HCT116 (cell line): ENCODE measurements at regions not wholly inside any gene's neighbourhood (a gene's known extent, or its start where the extent isn't known, plus 50 kb on each side); places are given as distances from the start of the nearest gene placed in this dataset.

Experiments
- ATAC-seq: fragments of 200-7000 bp; cut with Tn5 transposase; 2 replicates; pipeline ENCODE4 v1.9.1; 2020; ENCODE audit warnings: mild to moderate bottlenecking, moderate library complexity
- BruUV-seq: library from RNA; stranded (reverse); fragments of 400-500 nt; replicated peaks from 2 replicates; lab custom pipeline; 2021; lab: Mats Ljungman, UMichigan
- CTCF ChIA-PET: fragments of 300-600 bp; sonication (Branson Sonifier 250); formaldehyde crosslinking; loops from one replicate; lab custom pipeline; 2021; ENCODE audit warnings: antibody characterized with exemption; lab: Charles Lee
- POLR2A ChIA-PET: fragments of 300-600, 350-600 bp; sonication (Branson Sonifier 250); formaldehyde crosslinking; loops from one replicate; lab custom pipeline; 2021; ENCODE audit warnings: antibody characterized with exemption; lab: Charles Lee
- RAD21 ChIA-PET, 2 experiments: fragments of 300-600 bp; sonication (Branson Sonifier 250); formaldehyde crosslinking; loops; one replicate each; lab custom pipeline; 2023; ENCODE audit warnings: low total read pairs in 2 of 2; ENCODE audit not compliant: uncharacterized antibody in 2 of 2, unreplicated experiment in 2 of 2, low non-redundant PET in 1 of 2; lab: Charles Lee
- DNase-seq: peaks from one replicate; pipeline ENCODE4 v3.0.0-alpha.2; 2010; ENCODE audit warnings: low read depth, low spot score
- H2AFZ ChIP-seq: fragments of 200-600 bp; shearing (Covaris generic), sonication (generic); 2 replicates; pipeline ENCODE4 v1.6.1; 2017; ENCODE audit warnings: low read depth, mixed run types, mixed read lengths, antibody characterized with exemption, low read length; ENCODE audit not compliant: poor library complexity, severe bottlenecking
- H3K27ac ChIP-seq: 2 replicates; pipeline ENCODE4 v1.5.1; 2012; ENCODE audit warnings: low read depth, low read length
- H3K27me3 ChIP-seq: fragments of 200-600 bp; sonication (generic); 2 replicates; pipeline ENCODE4 v1.6.1; 2016; ENCODE audit warnings: mixed run types, low read length, mixed read lengths; ENCODE audit not compliant: insufficient read depth
- H3K36me3 ChIP-seq, 2 experiments: fragments of 200-500 bp in 1 of 2; fragments of 200-600 bp in 1 of 2; sonication (Bioruptor generic) in 1 of 2; sonication (generic) in 1 of 2; 2 replicates each; pipeline versions ENCODE4 v1.5.1 to v1.6.1; 2014 to 2016; ENCODE audit warnings: low read length in 2 of 2, inconsistent platforms in 1 of 2, mixed read lengths in 1 of 2, mixed run types in 1 of 2; ENCODE audit not compliant: insufficient read depth in 2 of 2, control insufficient read depth in 1 of 2
- H3K4me1 ChIP-seq, 2 experiments: fragments of 200-600 bp in 1 of 2; sonication (generic) in 1 of 2; 2 replicates each; pipeline versions ENCODE4 v1.5.1 to v1.6.1; 2012 to 2017; ENCODE audit warnings: low read length in 2 of 2, inconsistent platforms in 1 of 2, mild to moderate bottlenecking in 1 of 2, mixed read lengths in 1 of 2, mixed run types in 1 of 2, moderate library complexity in 1 of 2; ENCODE audit not compliant: insufficient read depth in 2 of 2, control insufficient read depth in 1 of 2
- H3K4me2 ChIP-seq: fragments of 200-600 bp; sonication (generic); 2 replicates; pipeline ENCODE4 v1.6.1; 2017; ENCODE audit warnings: mixed run types, low read length, mixed read lengths
- H3K4me3 ChIP-seq, 2 experiments: fragments of 200-600 bp in 1 of 2; sonication (generic) in 1 of 2; replicated peaks in 1 of 2; 2 replicates each; pipeline ENCODE4 v1.5.1; 2011 to 2016; ENCODE audit warnings: low read length in 2 of 2, control low read depth in 1 of 2, low read depth in 1 of 2, mild to moderate bottlenecking in 1 of 2, mixed read lengths in 1 of 2, mixed run types in 1 of 2
- H3K79me2 ChIP-seq: fragments of 200-600 bp; sonication (generic); 2 replicates; pipeline ENCODE4 v1.6.1; 2017; ENCODE audit warnings: mild to moderate bottlenecking, mixed run types, low read length, moderate library complexity, mixed read lengths; ENCODE audit not compliant: insufficient read depth
- H3K9ac ChIP-seq: fragments of 200-600 bp; sonication (generic); 2 replicates; pipeline ENCODE4 v1.6.1; 2016; ENCODE audit warnings: low read length, mixed read lengths
- H3K9me2 ChIP-seq: fragments of 200-600 bp; sonication (generic), shearing (Covaris generic); 2 replicates; pipeline ENCODE4 v1.6.1; 2017; ENCODE audit warnings: mixed run types, mild to moderate bottlenecking, moderate library complexity; ENCODE audit not compliant: insufficient read depth
- H3K9me3 ChIP-seq, 2 experiments: fragments of 200-500 bp in 1 of 2; fragments of 200-600 bp in 1 of 2; sonication (Bioruptor generic) in 1 of 2; sonication (generic) in 1 of 2; 2 replicates each; pipeline ENCODE4 v1.6.1; 2014 to 2017; ENCODE audit warnings: low read length in 2 of 2, mixed read lengths in 2 of 2, inconsistent platforms in 1 of 2, low read depth in 1 of 2, mild to moderate bottlenecking in 1 of 2, mixed run types in 1 of 2, moderate library complexity in 1 of 2; ENCODE audit not compliant: control insufficient read depth in 1 of 2, insufficient read depth in 1 of 2
- H4K20me1 ChIP-seq: fragments of 200-600 bp; sonication (generic), shearing (Covaris generic); 2 replicates; pipeline ENCODE4 v1.6.1; 2017; ENCODE audit warnings: mixed run types, mild to moderate bottlenecking, moderate library complexity; ENCODE audit not compliant: insufficient read depth
- CBX3 ChIP-seq: IDR thresholded peaks from 2 replicates; pipeline ENCODE4 v1.6.1; 2012; ENCODE audit warnings: low read depth
- CEBPB ChIP-seq: IDR thresholded peaks from 2 replicates; pipeline ENCODE4 v1.6.1; 2012; ENCODE audit warnings: low read depth
- CTCF ChIP-seq, 3 experiments: fragments of 200-600 bp in 1 of 3; sonication (generic) in 1 of 3; IDR thresholded peaks in 2 of 3; conservative IDR thresholded peaks in 1 of 3; 2 replicates each; pipeline ENCODE4 v1.5.1; 2012 to 2017; ENCODE audit warnings: low read depth in 2 of 3, low read length in 2 of 3, antibody characterized with exemption in 1 of 3, borderline replicate concordance in 1 of 3, control low read depth in 1 of 3, mild to moderate bottlenecking in 1 of 3, mixed read lengths in 1 of 3, mixed run types in 1 of 3, moderate library complexity in 1 of 3; ENCODE audit not compliant: insufficient read depth in 1 of 3
- EGR1 ChIP-seq: IDR thresholded peaks from 2 replicates; pipeline ENCODE4 v1.6.1; 2012; ENCODE audit warnings: low read depth
- ELF1 ChIP-seq: IDR thresholded peaks from 2 replicates; pipeline ENCODE4 v1.6.1; 2012; ENCODE audit warnings: low read depth, borderline replicate concordance
- EZH2 ChIP-seq: fragments of 200-600 bp; sonication (generic); IDR thresholded peaks from 2 replicates; pipeline ENCODE4 v1.6.1; 2017; ENCODE audit warnings: antibody characterized with exemption, mixed run types
- EZH2phosphoT487 ChIP-seq: fragments of 200-600 bp; IDR thresholded peaks from 2 replicates; pipeline ENCODE4 v1.6.1; 2018; ENCODE audit warnings: antibody characterized with exemption, borderline replicate concordance
- FOSL1 ChIP-seq: IDR thresholded peaks from 2 replicates; pipeline ENCODE4 v1.6.1; 2012; ENCODE audit warnings: low read depth
- RAD21 ChIP-seq: IDR thresholded peaks from 2 replicates; pipeline ENCODE4 v1.6.1; 2012; ENCODE audit warnings: low read depth, mild to moderate bottlenecking
- REST ChIP-seq: IDR thresholded peaks from 2 replicates; pipeline ENCODE4 v1.6.1; 2012; ENCODE audit warnings: low read depth
- SRF ChIP-seq: IDR thresholded peaks from 2 replicates; pipeline ENCODE4 v1.6.1; 2012; ENCODE audit warnings: low read depth
- ZFX ChIP-seq: fragments of 450-650 bp; IDR thresholded peaks from 2 replicates; pipeline ENCODE4 v1.6.1; 2017
- intact Hi-C: fragments of 100-400 bp; cut with micrococcal nuclease; formaldehyde crosslinking; loops from 2 replicates; pipeline ENCODE4 v1.10.0; 2022

GRCh38 chr2:41395692-41396091 lies 652.1 kb upstream of the PKDCC start:
- no peak overlapping the region for H3K27ac ChIP-seq
- H3K4me2 ChIP-seq: no peak overlapping the region
- H3K9ac ChIP-seq: no peak overlapping the region
- no peaks in the 10 kb centered on the region for H3K27me3 ChIP-seq
- no peak overlapping the region for H3K4me3 ChIP-seq
- H4K20me1 ChIP-seq: no peaks in the 10 kb centered on the region
- no TSS peak for BruUV-seq
- no peaks in the 10 kb centered on the region for H3K4me1 ChIP-seq
- no peak overlapping the region for H2AFZ ChIP-seq
- ATAC-seq (no peak), DNase-seq (no peak)
- intact Hi-C loops: no loop called here
- ChIA-PET RAD21 (no interaction called here), POLR2A (no interaction called here), CTCF (no interaction called here)
- no peak for TF ChIP-seq REST
- no peak for TF ChIP-seq ZFX
- no peak for TF ChIP-seq SRF
- TF ChIP-seq CEBPB: no peak
- TF ChIP-seq CTCF (IDR thresholded peaks at IDR 0.05 in 2 of 3, conservative IDR thresholded peaks at IDR 0.05 in 1 of 3; ENCODE audit: borderline replicate concordance in 1 of 3, insufficient read depth in 1 of 3, low read depth in 2 of 3, low read length in 2 of 3): no peak
- TF ChIP-seq RAD21: no peak
- TF ChIP-seq EGR1: no peak
- no peak for TF ChIP-seq EZH2phosphoT487
- TF ChIP-seq FOSL1: no peak
- TF ChIP-seq ELF1: no peak
- TF ChIP-seq EZH2: no peak
- no peak for TF ChIP-seq CBX3
- no peaks in the 10 kb centered on the region for H3K79me2 ChIP-seq
- H3K9me3 ChIP-seq: no peaks in the 10 kb centered on the region
- no peaks in the 10 kb centered on the region for H3K36me3 ChIP-seq
- no peaks in the 10 kb centered on the region for H3K9me2 ChIP-seq
